Daoy (cell line): ENCODE measurements at regions not wholly inside any gene's neighbourhood (a gene's known extent, or its start where the extent isn't known, plus 50 kb on each side); places are given as distances from the start of the nearest gene placed in this dataset.

ENCODE experiments used
- DNase-seq: peaks from one replicate; pipeline ENCODE4 v3.0.0-alpha.2; 2015; ENCODE audit warnings: low read depth

- DNase-seq = no peak
Measured at GRCh38 chr5:89275066-89275855, 392.3 kb upstream of the MEF2C start.

- no peak for DNase-seq
Measured at GRCh38 chr5:89273289-89273688, 390.3 kb upstream of the MEF2C start.

- no peak for DNase-seq
Measured at GRCh38 chr5:89270901-89271300, 387.9 kb upstream of the MEF2C start.

- no peak for DNase-seq
Measured at GRCh38 chr5:89269721-89270120, 386.7 kb upstream of the MEF2C start.

GRCh38 chr5:89268460-89268859, 385.5 kb upstream of the MEF2C start:
- DNase-seq = no peak

GRCh38 chr5:89267788-89268187, 384.8 kb upstream of the MEF2C start:
- no peak for DNase-seq

- peak; percentile 22 for DNase-seq
Measured at GRCh38 chr5:89265511-89266179, 382.7 kb upstream of the MEF2C start.

- DNase-seq = no peak
Measured at GRCh38 chr5:89263846-89264245, 380.9 kb upstream of the MEF2C start.

- DNase-seq = no peak
Measured at GRCh38 chr5:89262030-89262429, 379.0 kb upstream of the MEF2C start.

- DNase-seq = no peak
Measured at GRCh38 chr5:89260254-89260653, 377.3 kb upstream of the MEF2C start.

- DNase-seq = peak; percentile 69
Measured at GRCh38 chr5:89255845-89256463, 373.0 kb upstream of the MEF2C start.

GRCh38 chr5:89253666-89254352, 370.8 kb upstream of the MEF2C start:
- no peak for DNase-seq

GRCh38 chr5:89246864-89247263, 363.9 kb upstream of the MEF2C start:
- no peak for DNase-seq

- DNase-seq = peak; percentile 9
Measured at GRCh38 chr5:89246252-89246651, 363.3 kb upstream of the MEF2C start.

GRCh38 chr5:89243611-89244010, 360.6 kb upstream of the MEF2C start:
- DNase-seq = no peak

- no peak for DNase-seq
Measured at GRCh38 chr5:89241186-89241585, 358.2 kb upstream of the MEF2C start.

- DNase-seq = no peak
Measured at GRCh38 chr5:89236900-89237299, 353.9 kb upstream of the MEF2C start.

GRCh38 chr5:89233462-89233861, 350.5 kb upstream of the MEF2C start:
- no peak for DNase-seq

- no peak for DNase-seq
Measured at GRCh38 chr5:89232139-89232603, 349.2 kb upstream of the MEF2C start.

GRCh38 chr5:89230178-89230577, 347.2 kb upstream of the MEF2C start:
- DNase-seq = no peak

GRCh38 chr5:89229331-89230070, 346.5 kb upstream of the MEF2C start:
- no peak for DNase-seq

- DNase-seq = no peak
Measured at GRCh38 chr5:89228355-89228754, 345.4 kb upstream of the MEF2C start.
